H1 (cell line): ENCODE measurements at regions not wholly inside any gene's neighbourhood (a gene's known extent, or its start where the extent isn't known, plus 50 kb on each side); places are given as distances from the start of the nearest gene placed in this dataset.

Experiments
- ATF2 ChIP-seq: IDR thresholded peaks from 2 replicates; pipeline ENCODE4 v1.6.1; 2012; ENCODE audit warnings: low read length, inconsistent platforms
- CHD2 ChIP-seq: IDR thresholded peaks from 2 replicates; pipeline ENCODE4 v1.6.1; 2012; ENCODE audit warnings: low read length, improper control_type of control experiment
- E2F6 ChIP-seq: IDR thresholded peaks from 2 replicates; pipeline ENCODE4 v1.6.1; 2012; ENCODE audit warnings: inconsistent platforms
- EP300 ChIP-seq, 2 experiments: IDR thresholded peaks; 1 replicate in 1 of 2; 2 replicates in 1 of 2; pipeline ENCODE4 v1.6.1; 2011 to 2012; ENCODE audit warnings: low read depth in 2 of 2, low read length in 2 of 2, mild to moderate bottlenecking in 2 of 2, borderline replicate concordance in 1 of 2, inconsistent platforms in 1 of 2, moderate library complexity in 1 of 2
- EZH2 ChIP-seq: fragments of 200-600 bp; sonication (generic); IDR thresholded peaks from 2 replicates; pipeline ENCODE4 v1.7.1; 2012; ENCODE audit warnings: low read depth, mild to moderate bottlenecking, moderate library complexity, low read length, inconsistent platforms; ENCODE audit not compliant: severe bottlenecking
- HDAC2 ChIP-seq, 2 experiments: fragments of 300-600 bp in 1 of 2; sonication (generic) in 1 of 2; IDR thresholded peaks; 2 replicates each; pipeline ENCODE4 v1.6.1; 2011 to 2012; ENCODE audit warnings: low read depth in 2 of 2, low read length in 2 of 2, mild to moderate bottlenecking in 2 of 2, moderate library complexity in 2 of 2, borderline replicate concordance in 1 of 2, inconsistent platforms in 1 of 2
- POLR2A ChIP-seq, 2 experiments: IDR thresholded peaks; 1 replicate in 1 of 2; 2 replicates in 1 of 2; pipeline ENCODE4 v1.6.1; 2011; ENCODE audit warnings: low read depth in 2 of 2, low read length in 2 of 2, mild to moderate bottlenecking in 2 of 2; ENCODE audit errors: control extremely low read depth in 1 of 2
- POLR2AphosphoS5 ChIP-seq: IDR thresholded peaks from 2 replicates; pipeline ENCODE4 v1.6.1; 2011; ENCODE audit warnings: low read depth, low read length
- RAD21 ChIP-seq, 2 experiments: IDR thresholded peaks in 1 of 2; conservative IDR thresholded peaks in 1 of 2; 2 replicates each; pipeline ENCODE4 v1.6.1; 2011; ENCODE audit warnings: low read depth in 2 of 2, low read length in 2 of 2, improper control_type of control experiment in 1 of 2, inconsistent platforms in 1 of 2, mild to moderate bottlenecking in 1 of 2, moderate library complexity in 1 of 2
- SIN3A ChIP-seq, 2 experiments: IDR thresholded peaks in 1 of 2; conservative IDR thresholded peaks in 1 of 2; 2 replicates each; pipeline ENCODE4 v1.6.1; 2011 to 2012; ENCODE audit warnings: low read length in 2 of 2, improper control_type of control experiment in 1 of 2, low read depth in 1 of 2, mild to moderate bottlenecking in 1 of 2
- SP1 ChIP-seq: IDR thresholded peaks from 2 replicates; pipeline ENCODE4 v1.6.1; 2011; ENCODE audit warnings: low read depth, low read length
- TF ChIP-seq, protein P1 (sequence below): IDR thresholded peaks from 2 replicates; pipeline ENCODE4 v1.6.1; 2011; ENCODE audit warnings: low read depth, mild to moderate bottlenecking, low read length; ENCODE audit not compliant: insufficient read depth
- TF ChIP-seq, protein P2 (sequence below), 3 experiments: IDR thresholded peaks; 1 replicate in 2 of 3; 2 replicates in 1 of 3; pipeline versions ENCODE4 v1.5.1 to v1.6.1; 2011; ENCODE audit warnings: low read length in 3 of 3, mild to moderate bottlenecking in 3 of 3, inconsistent platforms in 2 of 3, low read depth in 1 of 3, moderate library complexity in 1 of 3; ENCODE audit not compliant: insufficient read depth in 1 of 3; ENCODE audit errors: control extremely low read depth in 1 of 3

DNA sequence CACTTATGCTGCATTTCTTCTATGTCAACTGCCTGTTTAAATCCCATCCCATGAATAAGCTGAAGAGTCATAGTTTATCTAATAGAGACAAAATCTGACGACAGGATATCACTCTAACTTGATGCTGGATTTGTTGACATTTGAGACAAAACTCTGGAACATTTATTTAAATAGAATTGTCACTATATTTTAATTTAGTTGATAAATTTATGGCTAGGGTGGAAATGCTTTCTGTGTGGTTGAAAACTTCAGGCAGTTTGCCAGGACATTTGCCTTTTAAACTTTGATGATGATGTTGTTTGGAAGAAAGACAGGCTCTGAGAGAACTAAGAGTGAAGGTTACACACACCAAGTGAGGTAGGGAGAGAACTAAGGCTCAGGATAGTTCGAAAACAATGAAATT is 68.1 kb downstream of the GJA1 start:
- TF ChIP-seq POLR2A (IDR thresholded peaks at IDR 0.05; ENCODE audit: control extremely low read depth in 1 of 2, low read depth in 2 of 2, low read length in 2 of 2) (no peak), HDAC2 (IDR thresholded peaks at IDR 0.05; ENCODE audit: borderline replicate concordance in 1 of 2, low read depth in 2 of 2, low read length in 2 of 2) (no peak), RAD21 (IDR thresholded peaks at IDR 0.05 in 1 of 2, conservative IDR thresholded peaks at IDR 0.05 in 1 of 2; ENCODE audit: low read depth in 2 of 2, low read length in 2 of 2) (no peak), ATF2 (no peak), EP300 (IDR thresholded peaks at IDR 0.05; ENCODE audit: borderline replicate concordance in 1 of 2, low read depth in 2 of 2, low read length in 2 of 2) (no peak), CHD2 (no peak), E2F6 (no peak), POLR2AphosphoS5 (no peak), EZH2 (no peak), SIN3A (conservative IDR thresholded peaks at IDR 0.05 in 1 of 2, IDR thresholded peaks at IDR 0.05 in 1 of 2; ENCODE audit: low read depth in 1 of 2, low read length in 2 of 2) (no peak), SP1 (no peak)
- TF ChIP-seq, protein P1, sequence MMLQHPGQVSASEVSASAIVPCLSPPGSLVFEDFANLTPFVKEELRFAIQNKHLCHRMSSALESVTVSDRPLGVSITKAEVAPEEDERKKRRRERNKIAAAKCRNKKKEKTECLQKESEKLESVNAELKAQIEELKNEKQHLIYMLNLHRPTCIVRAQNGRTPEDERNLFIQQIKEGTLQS, result no peak
- TF ChIP-seq, protein P2, sequence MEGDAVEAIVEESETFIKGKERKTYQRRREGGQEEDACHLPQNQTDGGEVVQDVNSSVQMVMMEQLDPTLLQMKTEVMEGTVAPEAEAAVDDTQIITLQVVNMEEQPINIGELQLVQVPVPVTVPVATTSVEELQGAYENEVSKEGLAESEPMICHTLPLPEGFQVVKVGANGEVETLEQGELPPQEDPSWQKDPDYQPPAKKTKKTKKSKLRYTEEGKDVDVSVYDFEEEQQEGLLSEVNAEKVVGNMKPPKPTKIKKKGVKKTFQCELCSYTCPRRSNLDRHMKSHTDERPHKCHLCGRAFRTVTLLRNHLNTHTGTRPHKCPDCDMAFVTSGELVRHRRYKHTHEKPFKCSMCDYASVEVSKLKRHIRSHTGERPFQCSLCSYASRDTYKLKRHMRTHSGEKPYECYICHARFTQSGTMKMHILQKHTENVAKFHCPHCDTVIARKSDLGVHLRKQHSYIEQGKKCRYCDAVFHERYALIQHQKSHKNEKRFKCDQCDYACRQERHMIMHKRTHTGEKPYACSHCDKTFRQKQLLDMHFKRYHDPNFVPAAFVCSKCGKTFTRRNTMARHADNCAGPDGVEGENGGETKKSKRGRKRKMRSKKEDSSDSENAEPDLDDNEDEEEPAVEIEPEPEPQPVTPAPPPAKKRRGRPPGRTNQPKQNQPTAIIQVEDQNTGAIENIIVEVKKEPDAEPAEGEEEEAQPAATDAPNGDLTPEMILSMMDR (IDR thresholded peaks at IDR 0.05; ENCODE audit: control extremely low read depth in 1 of 3, insufficient read depth in 1 of 3, low read depth in 1 of 3, low read length in 3 of 3), result no peak
